GM19239 (cell line): ENCODE measurements at regions not wholly inside any gene's neighbourhood (a gene's known extent, or its start where the extent isn't known, plus 50 kb on each side); places are given as distances from the start of the nearest gene placed in this dataset.

ENCODE experiments used
- DNase-seq: peaks from one replicate; pipeline ENCODE4 v3.0.0; 2011; ENCODE audit warnings: low spot score; ENCODE audit not compliant: insufficient read length
- FAIRE-seq: peaks from 2 replicates; lab custom pipeline; 2011; peaks lifted over from hg19 to GRCh38; lab: Jason Lieb, UNC

DNA sequence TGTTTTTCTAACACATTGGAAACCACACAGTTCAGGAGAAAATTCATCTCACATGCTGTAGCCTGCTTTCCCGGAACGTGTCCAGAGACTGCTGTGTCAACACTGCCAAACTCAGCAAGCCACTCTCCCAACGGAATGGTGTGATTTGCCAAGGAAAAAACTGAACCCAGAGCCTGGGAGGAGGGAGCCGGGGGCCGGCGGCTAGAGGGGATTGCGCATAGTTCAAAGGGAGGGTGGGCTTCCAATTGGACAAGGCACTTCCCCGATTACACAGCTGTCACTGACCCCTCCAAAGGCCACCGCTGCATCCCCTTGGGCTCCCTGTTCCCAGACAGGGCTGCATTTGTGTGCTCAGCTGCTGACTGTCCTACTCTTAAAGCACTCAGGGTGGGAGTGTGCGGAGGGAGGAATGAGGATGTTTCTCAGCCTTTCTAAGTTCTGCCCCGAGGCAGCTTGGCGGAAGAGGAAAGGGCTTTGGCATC is 256.2 kb downstream of the ZNF621 start:
- DNase-seq (no peak), FAIRE-seq (no peak)

DNA sequence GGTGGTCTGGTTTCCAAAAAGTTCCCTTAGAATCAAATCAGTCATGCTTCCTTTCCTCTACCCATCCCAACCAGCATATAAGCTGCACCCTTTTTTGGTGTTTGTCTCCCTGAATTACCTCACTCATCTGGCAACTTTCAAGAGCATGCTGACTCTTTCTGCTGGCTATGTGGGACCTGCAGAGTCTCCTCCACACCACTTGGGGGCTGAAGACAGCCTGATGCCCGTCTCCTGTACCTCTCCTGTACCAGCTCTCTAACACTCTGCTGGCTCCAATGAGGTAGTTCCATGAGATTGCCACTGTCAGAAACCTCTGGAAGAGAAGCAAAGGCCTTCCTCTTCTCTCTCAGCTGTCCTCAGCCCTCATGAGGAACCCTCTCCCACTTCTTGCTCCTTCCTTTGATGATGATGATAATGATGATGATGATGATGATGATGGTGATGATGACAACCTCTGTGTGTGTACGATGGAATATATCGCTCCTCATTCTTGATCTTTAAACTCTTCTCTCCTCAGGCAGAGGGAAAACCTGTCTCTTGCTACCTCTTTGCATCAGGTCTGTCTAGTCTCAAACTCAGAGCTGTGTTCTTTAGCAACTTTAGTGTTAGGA is 257.5 kb downstream of the ZNF621 start:
- FAIRE-seq (no peak), DNase-seq (no peak)

GRCh38 chr3:40790746-40791145 is 266.0 kb downstream of the ZNF621 start:
- DNase-seq (no peak), FAIRE-seq (no peak)

GRCh38 chr3:40793730-40794129 is 269.0 kb downstream of the ZNF621 start:
- DNase-seq, result no peak

DNA sequence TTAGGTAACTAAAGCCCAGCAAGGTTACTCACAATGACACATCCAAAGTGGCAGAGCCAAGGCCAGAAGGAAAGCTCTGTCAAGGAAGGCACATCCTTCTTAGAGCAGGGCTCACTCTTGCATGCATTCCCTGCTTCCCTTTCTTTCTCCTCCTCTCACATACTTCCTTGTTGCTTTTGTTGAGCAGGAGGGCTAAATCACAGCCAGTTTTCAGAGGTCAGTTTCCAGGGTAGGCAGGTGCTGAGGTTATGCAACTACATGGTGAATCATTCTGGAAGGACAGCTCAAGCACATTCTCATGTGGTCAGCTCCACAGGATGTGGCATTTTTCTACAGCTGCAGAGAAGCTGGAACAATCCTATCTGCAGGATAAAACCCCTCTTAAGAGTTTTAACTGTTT is 275.6 kb downstream of the ZNF621 start:
- FAIRE-seq, result peak; percentile 18

More at GRCh38 chr3:40793730-40794129, 269.0 kb downstream of the ZNF621 start:
- FAIRE-seq, result no peak

GRCh38 chr3:40801284-40801741 is 276.6 kb downstream of the ZNF621 start:
- DNase-seq (no peak), FAIRE-seq (no peak)

More for the DNA sequence above, 275.6 kb downstream of the ZNF621 start:
- no peak for DNase-seq

- DNase-seq, result no peak
Measured at GRCh38 chr3:40803311-40803710, 278.6 kb downstream of the ZNF621 start.

DNA sequence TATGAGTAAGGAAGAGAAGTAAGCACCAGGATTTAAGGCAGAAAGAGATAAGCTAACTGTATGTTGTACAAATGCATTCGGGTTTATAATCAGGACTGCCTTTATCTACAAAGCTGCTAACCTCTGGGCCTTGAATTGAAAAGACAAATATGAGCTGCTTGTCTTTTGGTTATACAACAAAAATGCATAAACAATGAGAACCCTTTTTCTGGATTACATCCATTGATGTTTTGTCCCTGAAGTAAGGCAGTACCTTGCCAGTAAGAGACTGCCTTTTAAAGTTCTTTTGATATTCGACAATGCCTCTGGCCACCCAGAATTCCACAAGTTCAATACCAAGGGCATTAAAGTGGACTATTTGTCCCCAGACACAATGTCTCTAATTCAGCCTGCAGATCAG is 280.7 kb downstream of the ZNF621 start:
- FAIRE-seq (no peak), DNase-seq (no peak)

More at GRCh38 chr3:40803311-40803710, 278.6 kb downstream of the ZNF621 start:
- no peak for FAIRE-seq

DNA sequence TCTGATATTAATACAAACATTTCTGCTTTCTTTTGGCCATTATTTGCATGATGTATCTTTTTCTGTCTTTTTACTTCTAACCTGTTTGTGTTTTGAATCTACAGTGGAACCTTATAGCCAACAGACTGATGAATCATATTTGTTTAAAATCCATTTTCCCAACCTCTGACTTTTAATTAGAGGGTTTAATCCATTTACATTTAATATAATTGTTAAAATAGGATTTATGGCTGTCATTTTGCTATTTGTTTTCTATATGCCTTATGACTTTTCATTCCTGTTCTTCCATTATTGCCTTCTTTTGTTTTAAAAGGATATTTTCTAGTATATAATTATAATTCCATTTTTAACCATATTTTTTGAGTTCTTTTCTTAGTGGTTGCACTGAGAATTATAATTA is 286.1 kb downstream of the ZNF621 start:
- FAIRE-seq, result no peak
- no peak for DNase-seq

- DNase-seq (no peak), FAIRE-seq (no peak)
Measured at GRCh38 chr3:40817017-40817416, 292.3 kb downstream of the ZNF621 start.

GRCh38 chr3:40821315-40821714 is 296.6 kb downstream of the ZNF621 start:
- no peak for FAIRE-seq
- no peak for DNase-seq

DNA sequence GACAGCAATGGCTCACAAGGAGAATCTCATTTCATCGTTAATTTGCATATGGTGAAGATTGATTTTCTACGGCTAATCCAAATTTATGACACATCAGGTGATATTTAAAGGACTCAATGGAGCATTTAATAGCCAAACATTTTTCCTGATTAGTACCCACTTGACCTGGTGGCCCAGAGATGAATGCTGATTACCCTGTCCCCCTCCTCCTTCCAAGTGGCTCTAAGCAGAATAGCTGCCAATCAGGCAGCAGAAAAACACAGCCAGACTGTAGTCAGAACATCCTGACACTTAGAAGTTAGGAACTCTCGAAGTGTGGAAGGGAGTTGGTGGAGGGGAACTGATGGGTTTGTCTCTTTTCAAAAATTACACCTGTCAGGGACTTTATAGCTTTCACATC is 302.5 kb downstream of the ZNF621 start:
- FAIRE-seq (no peak), DNase-seq (no peak)

- DNase-seq, result no peak
- FAIRE-seq, result no peak
Measured at GRCh38 chr3:40827942-40828688, 303.4 kb downstream of the ZNF621 start.

GRCh38 chr3:40828741-40829415 is 304.1 kb downstream of the ZNF621 start:
- no peak for FAIRE-seq
- DNase-seq, result no peak

DNA sequence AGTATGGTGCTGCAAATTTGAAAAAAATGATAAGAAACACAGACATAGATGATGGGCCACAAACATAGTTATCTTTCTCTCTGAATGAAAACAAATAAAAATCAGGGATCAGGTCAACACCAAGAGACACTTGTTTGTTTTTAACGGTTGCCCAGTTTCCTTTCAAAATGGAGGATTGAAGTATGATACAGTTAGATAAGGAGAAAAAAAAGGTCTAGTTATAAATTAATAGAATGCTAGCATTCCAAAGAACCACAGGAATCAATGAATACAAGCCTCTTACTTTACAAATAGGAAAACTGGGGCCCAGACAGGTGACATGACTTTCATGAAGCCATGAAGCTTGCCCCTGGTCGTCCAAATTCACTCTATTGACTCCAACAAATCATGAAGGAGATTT is 305.1 kb downstream of the ZNF621 start:
- no peak for DNase-seq
- no peak for FAIRE-seq

- FAIRE-seq, result no peak
- DNase-seq, result no peak
Measured at GRCh38 chr3:40837300-40837699, 312.5 kb downstream of the ZNF621 start.

- FAIRE-seq, result no peak
- DNase-seq, result no peak
Measured at GRCh38 chr3:40841131-40841530, 316.4 kb downstream of the ZNF621 start.

DNA sequence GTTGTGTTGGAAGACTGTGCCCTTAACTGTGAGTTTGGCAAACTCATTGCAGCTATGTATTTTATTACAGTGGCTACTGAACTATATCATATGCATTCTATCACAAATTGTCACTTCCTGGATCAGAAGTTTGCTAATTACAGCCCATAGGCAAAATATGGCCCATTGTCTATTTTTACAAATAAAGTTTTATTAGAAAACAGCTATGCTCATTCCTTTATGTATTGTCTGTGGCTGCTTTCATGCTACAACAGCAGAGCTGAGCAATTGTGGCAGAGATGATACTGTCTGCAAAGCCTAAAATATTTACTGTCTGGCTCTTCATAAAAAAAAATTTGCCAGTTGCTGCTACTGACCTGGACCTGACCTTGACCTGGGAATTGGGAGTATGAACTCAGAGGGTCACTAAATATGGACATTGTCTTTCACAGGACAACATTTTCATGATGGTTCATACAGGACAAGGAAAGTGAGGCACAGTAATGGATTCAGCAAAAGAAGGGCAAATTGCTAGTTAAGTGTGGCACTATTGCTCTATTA is 316.9 kb downstream of the ZNF621 start:
- DNase-seq, result no peak
- FAIRE-seq, result no peak

DNA sequence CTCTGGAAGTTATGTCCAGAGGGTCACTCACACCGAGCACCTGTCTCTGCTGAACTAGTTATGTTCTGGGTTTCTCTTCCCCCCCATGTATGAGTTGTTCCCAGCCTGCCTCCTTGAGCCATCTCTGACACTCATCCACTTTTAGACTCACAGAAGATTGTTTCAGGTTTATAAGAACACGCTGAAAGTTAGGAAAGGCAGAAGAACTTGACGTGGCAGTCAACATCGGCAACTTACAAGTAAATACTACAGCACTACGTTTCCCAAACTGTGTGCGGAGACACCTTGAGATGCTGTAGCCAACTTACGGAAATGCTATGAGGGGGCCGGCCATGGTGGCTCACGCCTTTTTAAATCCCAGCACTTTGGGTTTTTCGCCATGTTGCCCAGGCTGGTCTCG is 318.0 kb downstream of the ZNF621 start:
- FAIRE-seq (no peak), DNase-seq (no peak)

DNA sequence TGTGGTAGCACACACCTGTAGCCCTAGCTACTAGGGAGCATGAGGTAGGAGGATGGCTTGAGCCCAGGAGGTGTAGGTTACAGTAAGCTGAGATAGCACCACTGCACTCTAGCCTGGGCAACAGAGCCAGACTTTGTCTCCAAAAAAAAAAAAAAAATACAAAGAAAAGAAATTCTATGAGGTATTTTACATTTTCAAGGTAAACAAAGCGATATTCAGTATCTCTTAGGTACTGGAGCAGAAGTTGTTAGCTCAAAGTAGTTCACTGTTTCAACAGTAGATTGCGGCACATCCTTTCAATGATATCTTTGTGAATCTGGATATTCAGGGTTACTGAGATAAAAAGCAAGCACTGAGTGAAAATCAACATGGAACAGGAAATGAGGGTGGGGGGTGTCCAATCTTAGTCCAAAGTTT is 318.5 kb downstream of the ZNF621 start:
- DNase-seq, result no peak

More for the DNA sequence above, 318.5 kb downstream of the ZNF621 start:
- FAIRE-seq, result no peak
